ENCODE measurements at regions not wholly inside any gene's neighbourhood (a gene's known extent, or its start where the extent isn't known, plus 50 kb on each side); places are given as distances from the start of the nearest gene placed in this dataset.

GRCh38 chr22:34159491-34159890 is 239.2 kb upstream of the LARGE1 start:
- Histone ChIP-seq H4K20me1 (ENCODE audit: low read depth, low read length) (no peaks in the 10 kb centered on the region), H3K27me3 (ENCODE audit: low read length) (no peaks in the 10 kb centered on the region), H3K27ac (ENCODE audit: low read depth, low read length) (no peak overlapping the region), H3K9ac (ENCODE audit: low read length) (no peak overlapping the region), H3K4me2 (ENCODE audit: low read depth, low read length, poor library complexity, severe bottlenecking) (no peak overlapping the region), H3K9me2 (replicated peaks; ENCODE audit: insufficient read depth, low read length) (no peaks in the 10 kb centered on the region), H3K36me3 (ENCODE audit: low read length) (no peaks in the 10 kb centered on the region), H3K4me3 (ENCODE audit: insufficient read depth, low read length, poor library complexity, severe bottlenecking) (no peak overlapping the region), H2AFZ (ENCODE audit: low read depth, low read length, severe bottlenecking) (no peak overlapping the region), H3K9me3 (ENCODE audit: insufficient read depth, low read length) (no peaks in the 10 kb centered on the region), H3F3A (ENCODE audit: insufficient read depth) (no peaks in the 10 kb centered on the region), H3K79me2 (ENCODE audit: insufficient read depth, low read length) (no peaks in the 10 kb centered on the region)
- TF ChIP-seq EZH2phosphoT487 (conservative IDR thresholded peaks at IDR 0.05; ENCODE audit: low read length) (no peak), CTCF (IDR thresholded peaks at IDR 0.05; ENCODE audit: insufficient read depth, low read length, poor library complexity, severe bottlenecking) (no peak)

GRCh38 chr22:34160141-34160783 is 240.0 kb upstream of the LARGE1 start:
- Histone ChIP-seq H2AFZ (ENCODE audit: low read depth, low read length, severe bottlenecking) (no peak overlapping the region), H3K9ac (ENCODE audit: low read length) (no peak overlapping the region), H3K36me3 (ENCODE audit: low read length) (no peaks in the 10 kb centered on the region), H3K79me2 (ENCODE audit: insufficient read depth, low read length) (no peaks in the 10 kb centered on the region), H3K9me2 (replicated peaks; ENCODE audit: insufficient read depth, low read length) (no peaks in the 10 kb centered on the region), H3F3A (ENCODE audit: insufficient read depth) (no peaks in the 10 kb centered on the region), H3K4me2 (ENCODE audit: low read depth, low read length, poor library complexity, severe bottlenecking) (no peak overlapping the region), H3K27me3 (ENCODE audit: low read length) (no peaks in the 10 kb centered on the region), H4K20me1 (ENCODE audit: low read depth, low read length) (no peaks in the 10 kb centered on the region), H3K4me3 (ENCODE audit: insufficient read depth, low read length, poor library complexity, severe bottlenecking) (no peak overlapping the region), H3K9me3 (ENCODE audit: insufficient read depth, low read length) (no peaks in the 10 kb centered on the region), H3K27ac (ENCODE audit: low read depth, low read length) (no peak overlapping the region)
- TF ChIP-seq CTCF (IDR thresholded peaks at IDR 0.05; ENCODE audit: insufficient read depth, low read length, poor library complexity, severe bottlenecking) (no peak), EZH2phosphoT487 (conservative IDR thresholded peaks at IDR 0.05; ENCODE audit: low read length) (no peak)

- no peak overlapping the region for H3K9ac ChIP-seq (ENCODE audit: low read length)
- H3K36me3 ChIP-seq (ENCODE audit: low read length) = no peaks in the 10 kb centered on the region
- no peaks in the 10 kb centered on the region for H3F3A ChIP-seq (ENCODE audit: insufficient read depth)
- H3K9me3 ChIP-seq (ENCODE audit: insufficient read depth, low read length) = no peaks in the 10 kb centered on the region
- no peaks in the 10 kb centered on the region for H4K20me1 ChIP-seq (ENCODE audit: low read depth, low read length)
- no peak for TF ChIP-seq EZH2phosphoT487 (conservative IDR thresholded peaks at IDR 0.05; ENCODE audit: low read length)
- no peak for TF ChIP-seq CTCF (IDR thresholded peaks at IDR 0.05; ENCODE audit: insufficient read depth, low read length, poor library complexity, severe bottlenecking)
- H3K79me2 ChIP-seq (ENCODE audit: insufficient read depth, low read length) = no peaks in the 10 kb centered on the region
- H2AFZ ChIP-seq (ENCODE audit: low read depth, low read length, severe bottlenecking) = no peak overlapping the region
- no peak overlapping the region for H3K27ac ChIP-seq (ENCODE audit: low read depth, low read length)
- no peaks in the 10 kb centered on the region for H3K9me2 ChIP-seq (replicated peaks; ENCODE audit: insufficient read depth, low read length)
- H3K4me2 ChIP-seq (ENCODE audit: low read depth, low read length, poor library complexity, severe bottlenecking) = no peak overlapping the region
- no peak overlapping the region for H3K4me3 ChIP-seq (ENCODE audit: insufficient read depth, low read length, poor library complexity, severe bottlenecking)
- no peaks in the 10 kb centered on the region for H3K27me3 ChIP-seq (ENCODE audit: low read length)
These were observed 241.3 kb upstream of the LARGE1 start for GRCh38 chr22:34161431-34162123.

Measured in SU-DHL-6 (cell line).